HCT116 (cell line): ENCODE measurements at regions not wholly inside any gene's neighbourhood (a gene's known extent, or its start where the extent isn't known, plus 50 kb on each side); places are given as distances from the start of the nearest gene placed in this dataset.
"Not testable (repeated sequence)": the region's sequence is repeated elsewhere in the genome, so short reads cannot be mapped to it uniquely, and the experiment has no call there.

Experiments
- ATAC-seq: fragments of 200-7000 bp; cut with Tn5 transposase; 2 replicates; pipeline ENCODE4 v1.9.1; 2020; ENCODE audit warnings: mild to moderate bottlenecking, moderate library complexity
- BruUV-seq: library from RNA; stranded (reverse); fragments of 400-500 nt; replicated peaks from 2 replicates; lab custom pipeline; 2021; lab: Mats Ljungman, UMichigan
- CTCF ChIA-PET: fragments of 300-600 bp; sonication (Branson Sonifier 250); formaldehyde crosslinking; loops from one replicate; lab custom pipeline; 2021; ENCODE audit warnings: antibody characterized with exemption; lab: Charles Lee
- POLR2A ChIA-PET: fragments of 300-600, 350-600 bp; sonication (Branson Sonifier 250); formaldehyde crosslinking; loops from one replicate; lab custom pipeline; 2021; ENCODE audit warnings: antibody characterized with exemption; lab: Charles Lee
- RAD21 ChIA-PET, 2 experiments: fragments of 300-600 bp; sonication (Branson Sonifier 250); formaldehyde crosslinking; loops; one replicate each; lab custom pipeline; 2023; ENCODE audit warnings: low total read pairs in 2 of 2; ENCODE audit not compliant: uncharacterized antibody in 2 of 2, unreplicated experiment in 2 of 2, low non-redundant PET in 1 of 2; lab: Charles Lee
- DNase-seq: peaks from one replicate; pipeline ENCODE4 v3.0.0-alpha.2; 2010; ENCODE audit warnings: low read depth, low spot score
- H2AFZ ChIP-seq: fragments of 200-600 bp; shearing (Covaris generic), sonication (generic); 2 replicates; pipeline ENCODE4 v1.6.1; 2017; ENCODE audit warnings: low read depth, mixed run types, mixed read lengths, antibody characterized with exemption, low read length; ENCODE audit not compliant: poor library complexity, severe bottlenecking
- H3K27ac ChIP-seq: 2 replicates; pipeline ENCODE4 v1.5.1; 2012; ENCODE audit warnings: low read depth, low read length
- H3K27me3 ChIP-seq: fragments of 200-600 bp; sonication (generic); 2 replicates; pipeline ENCODE4 v1.6.1; 2016; ENCODE audit warnings: mixed run types, low read length, mixed read lengths; ENCODE audit not compliant: insufficient read depth
- H3K36me3 ChIP-seq, 2 experiments: fragments of 200-500 bp in 1 of 2; fragments of 200-600 bp in 1 of 2; sonication (Bioruptor generic) in 1 of 2; sonication (generic) in 1 of 2; 2 replicates each; pipeline versions ENCODE4 v1.5.1 to v1.6.1; 2014 to 2016; ENCODE audit warnings: low read length in 2 of 2, inconsistent platforms in 1 of 2, mixed read lengths in 1 of 2, mixed run types in 1 of 2; ENCODE audit not compliant: insufficient read depth in 2 of 2, control insufficient read depth in 1 of 2
- H3K4me1 ChIP-seq, 2 experiments: fragments of 200-600 bp in 1 of 2; sonication (generic) in 1 of 2; 2 replicates each; pipeline versions ENCODE4 v1.5.1 to v1.6.1; 2012 to 2017; ENCODE audit warnings: low read length in 2 of 2, inconsistent platforms in 1 of 2, mild to moderate bottlenecking in 1 of 2, mixed read lengths in 1 of 2, mixed run types in 1 of 2, moderate library complexity in 1 of 2; ENCODE audit not compliant: insufficient read depth in 2 of 2, control insufficient read depth in 1 of 2
- H3K4me2 ChIP-seq: fragments of 200-600 bp; sonication (generic); 2 replicates; pipeline ENCODE4 v1.6.1; 2017; ENCODE audit warnings: mixed run types, low read length, mixed read lengths
- H3K4me3 ChIP-seq, 2 experiments: fragments of 200-600 bp in 1 of 2; sonication (generic) in 1 of 2; replicated peaks in 1 of 2; 2 replicates each; pipeline ENCODE4 v1.5.1; 2011 to 2016; ENCODE audit warnings: low read length in 2 of 2, control low read depth in 1 of 2, low read depth in 1 of 2, mild to moderate bottlenecking in 1 of 2, mixed read lengths in 1 of 2, mixed run types in 1 of 2
- H3K79me2 ChIP-seq: fragments of 200-600 bp; sonication (generic); 2 replicates; pipeline ENCODE4 v1.6.1; 2017; ENCODE audit warnings: mild to moderate bottlenecking, mixed run types, low read length, moderate library complexity, mixed read lengths; ENCODE audit not compliant: insufficient read depth
- H3K9ac ChIP-seq: fragments of 200-600 bp; sonication (generic); 2 replicates; pipeline ENCODE4 v1.6.1; 2016; ENCODE audit warnings: low read length, mixed read lengths
- H3K9me2 ChIP-seq: fragments of 200-600 bp; sonication (generic), shearing (Covaris generic); 2 replicates; pipeline ENCODE4 v1.6.1; 2017; ENCODE audit warnings: mixed run types, mild to moderate bottlenecking, moderate library complexity; ENCODE audit not compliant: insufficient read depth
- H3K9me3 ChIP-seq, 2 experiments: fragments of 200-500 bp in 1 of 2; fragments of 200-600 bp in 1 of 2; sonication (Bioruptor generic) in 1 of 2; sonication (generic) in 1 of 2; 2 replicates each; pipeline ENCODE4 v1.6.1; 2014 to 2017; ENCODE audit warnings: low read length in 2 of 2, mixed read lengths in 2 of 2, inconsistent platforms in 1 of 2, low read depth in 1 of 2, mild to moderate bottlenecking in 1 of 2, mixed run types in 1 of 2, moderate library complexity in 1 of 2; ENCODE audit not compliant: control insufficient read depth in 1 of 2, insufficient read depth in 1 of 2
- H4K20me1 ChIP-seq: fragments of 200-600 bp; sonication (generic), shearing (Covaris generic); 2 replicates; pipeline ENCODE4 v1.6.1; 2017; ENCODE audit warnings: mixed run types, mild to moderate bottlenecking, moderate library complexity; ENCODE audit not compliant: insufficient read depth
- CBX3 ChIP-seq: IDR thresholded peaks from 2 replicates; pipeline ENCODE4 v1.6.1; 2012; ENCODE audit warnings: low read depth
- EGR1 ChIP-seq: IDR thresholded peaks from 2 replicates; pipeline ENCODE4 v1.6.1; 2012; ENCODE audit warnings: low read depth
- EZH2 ChIP-seq: fragments of 200-600 bp; sonication (generic); IDR thresholded peaks from 2 replicates; pipeline ENCODE4 v1.6.1; 2017; ENCODE audit warnings: antibody characterized with exemption, mixed run types
- FOSL1 ChIP-seq: IDR thresholded peaks from 2 replicates; pipeline ENCODE4 v1.6.1; 2012; ENCODE audit warnings: low read depth
- JUND ChIP-seq: IDR thresholded peaks from 2 replicates; pipeline ENCODE4 v1.6.1; 2012
- POLR2A ChIP-seq: IDR thresholded peaks from 2 replicates; pipeline ENCODE4 v1.7.0; 2011; ENCODE audit warnings: borderline replicate concordance; ENCODE audit not compliant: insufficient read depth, insufficient read length; ENCODE audit errors: extremely low read depth
- RAD21 ChIP-seq: IDR thresholded peaks from 2 replicates; pipeline ENCODE4 v1.6.1; 2012; ENCODE audit warnings: low read depth, mild to moderate bottlenecking
- SIN3A ChIP-seq: IDR thresholded peaks from 2 replicates; pipeline ENCODE4 v1.6.1; 2012; ENCODE audit warnings: low read depth
- SP1 ChIP-seq: IDR thresholded peaks from 2 replicates; pipeline ENCODE4 v1.6.1; 2012; ENCODE audit warnings: low read depth
- SRF ChIP-seq: IDR thresholded peaks from 2 replicates; pipeline ENCODE4 v1.6.1; 2012; ENCODE audit warnings: low read depth
- TCF7L2 ChIP-seq: IDR thresholded peaks from 2 replicates; pipeline ENCODE4 v1.7.0; 2011; ENCODE audit warnings: borderline replicate concordance, inconsistent platforms; ENCODE audit not compliant: insufficient read depth, insufficient read length; ENCODE audit errors: extremely low read depth
- ZFX ChIP-seq: fragments of 450-650 bp; IDR thresholded peaks from 2 replicates; pipeline ENCODE4 v1.6.1; 2017
- intact Hi-C: fragments of 100-400 bp; cut with micrococcal nuclease; formaldehyde crosslinking; loops from 2 replicates; pipeline ENCODE4 v1.10.0; 2022
- TF ChIP-seq, protein P1 (sequence below), 3 experiments: fragments of 200-600 bp in 1 of 3; sonication (generic) in 1 of 3; IDR thresholded peaks in 2 of 3; conservative IDR thresholded peaks in 1 of 3; 2 replicates each; pipeline ENCODE4 v1.5.1; 2012 to 2017; ENCODE audit warnings: low read depth in 2 of 3, low read length in 2 of 3, antibody characterized with exemption in 1 of 3, borderline replicate concordance in 1 of 3, control low read depth in 1 of 3, mild to moderate bottlenecking in 1 of 3, mixed read lengths in 1 of 3, mixed run types in 1 of 3, moderate library complexity in 1 of 3; ENCODE audit not compliant: insufficient read depth in 1 of 3
- TF ChIP-seq, protein P2 (sequence below): IDR thresholded peaks from 2 replicates; pipeline ENCODE4 v1.6.1; 2012

DNA sequence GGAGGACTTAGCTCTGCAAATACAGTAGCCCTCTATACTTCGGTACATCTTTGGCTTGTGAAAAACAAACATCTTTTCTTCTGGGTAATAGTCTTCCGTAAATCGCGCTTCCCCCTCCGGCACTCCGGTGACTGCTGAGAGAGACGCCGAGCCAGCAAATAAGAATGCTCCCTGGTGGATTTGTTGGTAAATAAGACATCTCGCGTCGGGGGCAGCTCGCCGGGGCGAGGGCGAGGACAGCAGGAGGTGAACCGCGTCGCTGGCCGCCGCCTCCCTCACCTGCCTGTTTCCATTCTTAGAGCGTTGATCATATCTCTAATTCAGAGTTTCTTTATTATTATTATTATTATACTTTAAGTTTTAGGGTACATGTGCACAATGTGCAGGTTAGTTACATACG is 117.6 kb downstream of the PMAIP1 start:
- Histone ChIP-seq H3K79me2 (no peaks in the 10 kb centered on the region), H3K27me3 (no peaks in the 10 kb centered on the region), H3K9ac (no peak overlapping the region), H3K36me3 (no peaks in the 10 kb centered on the region), H2AFZ (no peak overlapping the region), H3K4me3 (no peak overlapping the region), H3K27ac (no peak overlapping the region), H3K9me3 (no peaks in the 10 kb centered on the region), H3K9me2 (no peaks in the 10 kb centered on the region), H3K4me2 (no peak overlapping the region), H3K4me1 (no peaks in the 10 kb centered on the region), H4K20me1 (no peaks in the 10 kb centered on the region)
- ChIA-PET CTCF (no interaction called here), POLR2A (no interaction called here), RAD21 (no interaction called here)
- no TSS peak for BruUV-seq
- ATAC-seq: no peak
- TF ChIP-seq SP1: no peak
- TF ChIP-seq SRF: no peak
- no peak for TF ChIP-seq EGR1
- TF ChIP-seq, protein P1, sequence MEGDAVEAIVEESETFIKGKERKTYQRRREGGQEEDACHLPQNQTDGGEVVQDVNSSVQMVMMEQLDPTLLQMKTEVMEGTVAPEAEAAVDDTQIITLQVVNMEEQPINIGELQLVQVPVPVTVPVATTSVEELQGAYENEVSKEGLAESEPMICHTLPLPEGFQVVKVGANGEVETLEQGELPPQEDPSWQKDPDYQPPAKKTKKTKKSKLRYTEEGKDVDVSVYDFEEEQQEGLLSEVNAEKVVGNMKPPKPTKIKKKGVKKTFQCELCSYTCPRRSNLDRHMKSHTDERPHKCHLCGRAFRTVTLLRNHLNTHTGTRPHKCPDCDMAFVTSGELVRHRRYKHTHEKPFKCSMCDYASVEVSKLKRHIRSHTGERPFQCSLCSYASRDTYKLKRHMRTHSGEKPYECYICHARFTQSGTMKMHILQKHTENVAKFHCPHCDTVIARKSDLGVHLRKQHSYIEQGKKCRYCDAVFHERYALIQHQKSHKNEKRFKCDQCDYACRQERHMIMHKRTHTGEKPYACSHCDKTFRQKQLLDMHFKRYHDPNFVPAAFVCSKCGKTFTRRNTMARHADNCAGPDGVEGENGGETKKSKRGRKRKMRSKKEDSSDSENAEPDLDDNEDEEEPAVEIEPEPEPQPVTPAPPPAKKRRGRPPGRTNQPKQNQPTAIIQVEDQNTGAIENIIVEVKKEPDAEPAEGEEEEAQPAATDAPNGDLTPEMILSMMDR (IDR thresholded peaks at IDR 0.05 in 2 of 3, conservative IDR thresholded peaks at IDR 0.05 in 1 of 3; ENCODE audit: borderline replicate concordance in 1 of 3, insufficient read depth in 1 of 3, low read depth in 2 of 3, low read length in 2 of 3): no peak
- TF ChIP-seq TCF7L2: no peak
- no peak for TF ChIP-seq RAD21
- TF ChIP-seq JUND: no peak
- TF ChIP-seq POLR2A: no peak
- no peak for TF ChIP-seq FOSL1
- TF ChIP-seq ZFX: no peak
- no peak for TF ChIP-seq SIN3A
- TF ChIP-seq CBX3: no peak
- TF ChIP-seq, protein P2, sequence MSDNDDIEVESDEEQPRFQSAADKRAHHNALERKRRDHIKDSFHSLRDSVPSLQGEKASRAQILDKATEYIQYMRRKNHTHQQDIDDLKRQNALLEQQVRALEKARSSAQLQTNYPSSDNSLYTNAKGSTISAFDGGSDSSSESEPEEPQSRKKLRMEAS: no peak
- no peak for TF ChIP-seq EZH2
- intact Hi-C loops: no loop called here
- no peak for DNase-seq

DNA sequence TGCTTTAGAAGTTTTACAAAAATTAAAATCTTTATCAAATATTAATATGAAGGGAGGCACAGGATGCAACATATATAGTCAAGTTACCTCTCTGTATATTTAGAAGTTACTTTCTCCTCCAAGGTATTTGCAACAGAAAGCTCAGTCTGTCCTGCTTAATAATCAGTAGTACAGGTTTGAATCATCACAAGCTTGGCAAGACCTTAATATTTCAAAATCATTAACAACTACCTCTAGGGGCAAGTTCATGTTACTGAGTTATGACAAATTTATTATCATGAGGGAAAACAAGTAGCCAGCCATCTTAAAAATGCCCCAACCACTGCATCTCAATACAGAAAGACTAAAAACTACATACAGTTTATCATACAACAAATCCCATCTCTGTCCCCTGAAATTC is 116.0 kb downstream of the PMAIP1 start:
- H3K36me3 ChIP-seq, H3K79me2 ChIP-seq, ATAC-seq, RAD21 ChIA-PET, H2AFZ ChIP-seq, H3K9ac ChIP-seq, H3K9me2 ChIP-seq, BruUV-seq, H3K27ac ChIP-seq, H3K4me1 ChIP-seq, H3K4me3 ChIP-seq, H4K20me1 ChIP-seq, intact Hi-C loops, DNase-seq, H3K4me2 ChIP-seq, H3K27me3 ChIP-seq, CTCF ChIA-PET, H3K9me3 ChIP-seq: not testable (repeated sequence)
- POLR2A ChIA-PET: interaction anchor here (0.7 kb wide), 1 partner anchor 22 kb away, joined by 3 read pairs; no protein-coding TSS in a partner anchor

DNA sequence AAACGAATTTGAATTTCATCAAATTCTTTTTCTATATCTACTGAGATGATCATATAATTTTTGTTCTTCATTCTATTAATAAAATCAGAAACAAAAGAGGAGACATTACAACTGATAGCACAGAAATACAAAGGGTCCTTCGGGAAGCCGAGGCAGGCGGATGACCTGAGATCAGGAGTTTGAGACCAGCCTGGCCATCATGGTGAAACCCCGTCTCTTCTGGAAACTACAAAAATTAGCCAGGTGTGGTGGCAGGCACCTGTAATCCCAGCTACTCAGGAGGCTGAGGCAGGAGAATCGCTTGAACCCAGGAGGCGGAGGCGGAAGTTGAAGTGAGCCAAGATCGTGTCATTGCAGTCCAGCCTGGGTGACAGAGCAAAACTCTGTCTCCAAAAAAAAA is 113.4 kb downstream of the PMAIP1 start:
- H3K36me3 ChIP-seq, H2AFZ ChIP-seq, ATAC-seq, CTCF ChIA-PET, H4K20me1 ChIP-seq, H3K79me2 ChIP-seq, DNase-seq, H3K4me3 ChIP-seq, H3K9ac ChIP-seq, H3K27me3 ChIP-seq, H3K27ac ChIP-seq, H3K4me2 ChIP-seq, POLR2A ChIA-PET, H3K4me1 ChIP-seq, H3K9me2 ChIP-seq, intact Hi-C loops, H3K9me3 ChIP-seq, RAD21 ChIA-PET, BruUV-seq: not testable (repeated sequence)
